ENCODE measurements at regions not wholly inside any gene's neighbourhood (a gene's known extent, or its start where the extent isn't known, plus 50 kb on each side); places are given as distances from the start of the nearest gene placed in this dataset.

DNA sequence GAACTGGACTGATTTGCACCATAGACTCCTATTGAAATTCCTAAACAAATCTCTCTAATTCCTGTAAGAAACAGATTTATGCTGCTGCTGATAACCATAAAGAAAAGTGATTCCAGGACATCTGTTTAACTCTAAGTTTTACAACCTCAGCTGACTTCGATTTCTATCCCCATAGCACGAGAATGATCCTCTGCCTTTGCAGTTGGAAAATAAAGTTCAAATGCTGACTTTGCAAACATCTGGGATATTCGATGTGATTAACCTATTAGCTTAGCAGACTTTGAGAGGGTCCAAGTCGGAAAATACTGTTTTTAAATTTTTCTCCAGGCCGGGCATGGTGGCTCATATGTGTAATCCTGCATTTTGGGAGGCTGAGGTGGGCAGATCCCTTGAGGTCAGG, 247.3 kb downstream of the PSAT1 start:
- no peak for TF ChIP-seq EZH2phosphoT487 (IDR thresholded peaks at IDR 0.05; ENCODE audit: borderline replicate concordance)
- TF ChIP-seq, protein P1, sequence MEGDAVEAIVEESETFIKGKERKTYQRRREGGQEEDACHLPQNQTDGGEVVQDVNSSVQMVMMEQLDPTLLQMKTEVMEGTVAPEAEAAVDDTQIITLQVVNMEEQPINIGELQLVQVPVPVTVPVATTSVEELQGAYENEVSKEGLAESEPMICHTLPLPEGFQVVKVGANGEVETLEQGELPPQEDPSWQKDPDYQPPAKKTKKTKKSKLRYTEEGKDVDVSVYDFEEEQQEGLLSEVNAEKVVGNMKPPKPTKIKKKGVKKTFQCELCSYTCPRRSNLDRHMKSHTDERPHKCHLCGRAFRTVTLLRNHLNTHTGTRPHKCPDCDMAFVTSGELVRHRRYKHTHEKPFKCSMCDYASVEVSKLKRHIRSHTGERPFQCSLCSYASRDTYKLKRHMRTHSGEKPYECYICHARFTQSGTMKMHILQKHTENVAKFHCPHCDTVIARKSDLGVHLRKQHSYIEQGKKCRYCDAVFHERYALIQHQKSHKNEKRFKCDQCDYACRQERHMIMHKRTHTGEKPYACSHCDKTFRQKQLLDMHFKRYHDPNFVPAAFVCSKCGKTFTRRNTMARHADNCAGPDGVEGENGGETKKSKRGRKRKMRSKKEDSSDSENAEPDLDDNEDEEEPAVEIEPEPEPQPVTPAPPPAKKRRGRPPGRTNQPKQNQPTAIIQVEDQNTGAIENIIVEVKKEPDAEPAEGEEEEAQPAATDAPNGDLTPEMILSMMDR (conservative IDR thresholded peaks at IDR 0.05; ENCODE audit: low read length) = no peak
